Panc1 (cell line): ENCODE measurements at regions not wholly inside any gene's neighbourhood (a gene's known extent, or its start where the extent isn't known, plus 50 kb on each side); places are given as distances from the start of the nearest gene placed in this dataset.

Experiments used
- ATAC-seq: fragments of 200-7000 bp; cut with Tn5 transposase; 2 replicates; pipeline ENCODE4 v1.9.1; 2020; ENCODE audit warnings: mild to moderate bottlenecking, moderate library complexity
- BruUV-seq: library from RNA; stranded (reverse); fragments of 400-500 nt; replicated peaks from 2 replicates; lab custom pipeline; 2021; lab: Mats Ljungman, UMichigan
- CTCF ChIA-PET: fragments of 300-600 bp; sonication (Branson Sonifier 250); formaldehyde crosslinking; loops from one replicate; lab custom pipeline; 2022; ENCODE audit warnings: antibody characterized with exemption; lab: Charles Lee
- POLR2A ChIA-PET: fragments of 300-600 bp; sonication (Branson Sonifier 250); formaldehyde crosslinking; loops from one replicate; lab custom pipeline; 2022; ENCODE audit warnings: antibody characterized with exemption; lab: Charles Lee
- DNase-seq: peaks from one replicate; pipeline ENCODE4 v3.0.0-alpha.2; 2010; ENCODE audit warnings: low read depth, low spot score
- H3K27ac ChIP-seq: 2 replicates; pipeline ENCODE4 v1.5.1; 2011; ENCODE audit warnings: mild to moderate bottlenecking, low read length, inconsistent platforms
- H3K27me3 ChIP-seq: fragments of 200-500 bp; sonication (Bioruptor generic); 2 replicates; pipeline ENCODE4 v1.6.0; 2014; ENCODE audit warnings: low read length, inconsistent platforms; ENCODE audit not compliant: control insufficient read depth, insufficient read depth
- H3K36me3 ChIP-seq: fragments of 200-500 bp; sonication (Bioruptor generic); 2 replicates; pipeline ENCODE4 v1.5.1; 2014; ENCODE audit warnings: inconsistent platforms, mild to moderate bottlenecking, low read length, moderate library complexity; ENCODE audit not compliant: control insufficient read depth, insufficient read depth
- H3K4me1 ChIP-seq: 2 replicates; pipeline ENCODE4 v1.5.1; 2011; ENCODE audit warnings: inconsistent platforms, mild to moderate bottlenecking, low read length, moderate library complexity; ENCODE audit not compliant: control insufficient read depth, insufficient read depth
- H3K4me3 ChIP-seq, 2 experiments: 2 replicates each; pipeline ENCODE4 v1.5.1; 2011 to 2012; ENCODE audit warnings: low read depth in 2 of 2, low read length in 2 of 2, mild to moderate bottlenecking in 2 of 2, inconsistent platforms in 1 of 2, moderate library complexity in 1 of 2
- H3K9me3 ChIP-seq: fragments of 200-500 bp; sonication (Bioruptor generic); 2 replicates; pipeline ENCODE4 v1.5.1; 2014; ENCODE audit warnings: low read depth, mild to moderate bottlenecking, inconsistent platforms, low read length, moderate library complexity; ENCODE audit not compliant: control insufficient read depth, insufficient read depth
- POLR2AphosphoS5 ChIP-seq: IDR thresholded peaks from 2 replicates; pipeline ENCODE4 v1.6.1; 2012; ENCODE audit warnings: mild to moderate bottlenecking, low read depth, low read length, moderate library complexity
- SIN3A ChIP-seq: IDR thresholded peaks from 2 replicates; pipeline ENCODE4 v1.6.1; 2012; ENCODE audit warnings: low read depth, mild to moderate bottlenecking, low read length, moderate library complexity, borderline replicate concordance; ENCODE audit not compliant: insufficient read depth
- TCF7L2 ChIP-seq: IDR thresholded peaks from 2 replicates; pipeline ENCODE4 v1.6.1; 2011; ENCODE audit warnings: mild to moderate bottlenecking, low read depth, low read length, inconsistent platforms
- in situ Hi-C: cut with HindIII; loops from 2 replicates; pipeline ENCODE4 v1.10.0; 2016; ENCODE audit warnings: low sequenced_read_pairs, low pct_unique_long_range_greater_than_20kb
- intact Hi-C: fragments of 100-400 bp; cut with micrococcal nuclease; formaldehyde crosslinking; loops from one replicate; pipeline ENCODE4 v1.10.0; 2022; ENCODE audit not compliant: unreplicated experiment
- TF ChIP-seq, protein P1 (sequence below), 2 experiments: IDR thresholded peaks; 2 replicates each; pipeline ENCODE4 v1.6.1; 2011 to 2012; ENCODE audit warnings: low read depth in 2 of 2, control low read depth in 1 of 2, low read length in 1 of 2, mild to moderate bottlenecking in 1 of 2, moderate library complexity in 1 of 2; ENCODE audit not compliant: insufficient read depth in 1 of 2
- TF ChIP-seq, protein P2 (sequence below): fragments of 450-650 bp; IDR thresholded peaks from 2 replicates; pipeline ENCODE4 v1.5.1; 2017; ENCODE audit warnings: mild to moderate bottlenecking

DNA sequence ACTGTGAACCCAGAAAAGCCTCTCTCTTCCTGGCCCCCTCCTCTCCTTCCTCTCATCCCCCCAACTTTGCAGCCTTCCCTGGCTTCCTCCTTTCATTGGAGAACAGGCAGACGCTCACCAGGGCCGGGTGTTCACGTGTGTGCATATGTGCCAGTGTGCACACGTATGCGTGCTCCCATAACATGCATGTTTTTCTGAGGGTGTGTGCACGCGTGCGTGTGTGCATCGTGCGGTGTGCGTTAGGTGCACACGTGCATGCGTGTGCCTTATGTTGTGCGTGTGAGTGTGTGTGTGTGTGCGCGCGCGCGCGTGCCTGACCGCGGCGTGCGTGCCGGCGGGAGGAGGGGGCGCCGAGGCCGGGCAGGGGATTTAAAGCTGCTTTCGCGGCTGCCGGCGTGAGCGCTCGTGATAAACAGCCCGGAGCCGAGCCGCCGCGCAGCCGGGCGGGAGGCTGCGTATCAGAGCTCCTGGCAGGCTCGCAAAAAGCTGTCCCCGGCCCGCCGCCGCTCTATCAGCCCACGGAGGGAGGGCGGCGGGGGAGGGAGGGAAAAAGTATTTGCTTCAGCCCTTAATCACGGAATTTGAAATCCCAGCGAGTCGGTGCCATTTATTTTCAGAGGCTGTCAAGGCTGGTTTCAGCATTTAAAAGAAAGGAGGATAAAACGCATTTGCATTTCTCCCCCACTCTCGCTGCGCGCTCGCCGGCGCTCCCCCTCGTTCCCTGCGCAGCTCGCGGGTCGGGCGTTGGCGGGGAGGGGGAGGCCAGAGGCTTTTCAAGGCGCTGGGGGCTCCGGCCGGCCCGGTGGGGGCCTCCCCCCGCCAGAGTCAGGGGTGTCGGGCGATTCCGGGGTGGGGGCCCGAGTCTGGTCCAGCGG lies 183.9 kb downstream of the C9orf50 start:
- Histone ChIP-seq H3K36me3 (no peaks in the 10 kb centered on the region), H3K4me1 (peaks cover 23% of the 10 kb centered on the region), H3K27ac (peak overlapping the region; percentile 68), H3K27me3 (no peaks in the 10 kb centered on the region), H3K9me3 (no peaks in the 10 kb centered on the region), H3K4me3 (peak overlapping the region; percentile 47 to 56)
- no peak for TF ChIP-seq POLR2AphosphoS5
- no peak for TF ChIP-seq SIN3A
- TF ChIP-seq, protein P1, sequence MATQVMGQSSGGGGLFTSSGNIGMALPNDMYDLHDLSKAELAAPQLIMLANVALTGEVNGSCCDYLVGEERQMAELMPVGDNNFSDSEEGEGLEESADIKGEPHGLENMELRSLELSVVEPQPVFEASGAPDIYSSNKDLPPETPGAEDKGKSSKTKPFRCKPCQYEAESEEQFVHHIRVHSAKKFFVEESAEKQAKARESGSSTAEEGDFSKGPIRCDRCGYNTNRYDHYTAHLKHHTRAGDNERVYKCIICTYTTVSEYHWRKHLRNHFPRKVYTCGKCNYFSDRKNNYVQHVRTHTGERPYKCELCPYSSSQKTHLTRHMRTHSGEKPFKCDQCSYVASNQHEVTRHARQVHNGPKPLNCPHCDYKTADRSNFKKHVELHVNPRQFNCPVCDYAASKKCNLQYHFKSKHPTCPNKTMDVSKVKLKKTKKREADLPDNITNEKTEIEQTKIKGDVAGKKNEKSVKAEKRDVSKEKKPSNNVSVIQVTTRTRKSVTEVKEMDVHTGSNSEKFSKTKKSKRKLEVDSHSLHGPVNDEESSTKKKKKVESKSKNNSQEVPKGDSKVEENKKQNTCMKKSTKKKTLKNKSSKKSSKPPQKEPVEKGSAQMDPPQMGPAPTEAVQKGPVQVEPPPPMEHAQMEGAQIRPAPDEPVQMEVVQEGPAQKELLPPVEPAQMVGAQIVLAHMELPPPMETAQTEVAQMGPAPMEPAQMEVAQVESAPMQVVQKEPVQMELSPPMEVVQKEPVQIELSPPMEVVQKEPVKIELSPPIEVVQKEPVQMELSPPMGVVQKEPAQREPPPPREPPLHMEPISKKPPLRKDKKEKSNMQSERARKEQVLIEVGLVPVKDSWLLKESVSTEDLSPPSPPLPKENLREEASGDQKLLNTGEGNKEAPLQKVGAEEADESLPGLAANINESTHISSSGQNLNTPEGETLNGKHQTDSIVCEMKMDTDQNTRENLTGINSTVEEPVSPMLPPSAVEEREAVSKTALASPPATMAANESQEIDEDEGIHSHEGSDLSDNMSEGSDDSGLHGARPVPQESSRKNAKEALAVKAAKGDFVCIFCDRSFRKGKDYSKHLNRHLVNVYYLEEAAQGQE (IDR thresholded peaks at IDR 0.05; ENCODE audit: insufficient read depth in 1 of 2, low read depth in 2 of 2, low read length in 1 of 2), result no peak
- intact Hi-C loops (no loop called here), in situ Hi-C loops (no loop called here)
- BruUV-seq, result no TSS peak
- peak; percentile 68 for ATAC-seq
- DNase-seq, result no peak
- CTCF ChIA-PET, result interaction anchor here (1.2 kb wide), 1 partner anchor 263 kb away, joined by 3 read pairs; no protein-coding TSS in a partner anchor
- POLR2A ChIA-PET, result interaction anchor here (0.7 kb wide), 1 partner anchor 23 kb away, joined by 4 read pairs; no protein-coding TSS in a partner anchor

DNA sequence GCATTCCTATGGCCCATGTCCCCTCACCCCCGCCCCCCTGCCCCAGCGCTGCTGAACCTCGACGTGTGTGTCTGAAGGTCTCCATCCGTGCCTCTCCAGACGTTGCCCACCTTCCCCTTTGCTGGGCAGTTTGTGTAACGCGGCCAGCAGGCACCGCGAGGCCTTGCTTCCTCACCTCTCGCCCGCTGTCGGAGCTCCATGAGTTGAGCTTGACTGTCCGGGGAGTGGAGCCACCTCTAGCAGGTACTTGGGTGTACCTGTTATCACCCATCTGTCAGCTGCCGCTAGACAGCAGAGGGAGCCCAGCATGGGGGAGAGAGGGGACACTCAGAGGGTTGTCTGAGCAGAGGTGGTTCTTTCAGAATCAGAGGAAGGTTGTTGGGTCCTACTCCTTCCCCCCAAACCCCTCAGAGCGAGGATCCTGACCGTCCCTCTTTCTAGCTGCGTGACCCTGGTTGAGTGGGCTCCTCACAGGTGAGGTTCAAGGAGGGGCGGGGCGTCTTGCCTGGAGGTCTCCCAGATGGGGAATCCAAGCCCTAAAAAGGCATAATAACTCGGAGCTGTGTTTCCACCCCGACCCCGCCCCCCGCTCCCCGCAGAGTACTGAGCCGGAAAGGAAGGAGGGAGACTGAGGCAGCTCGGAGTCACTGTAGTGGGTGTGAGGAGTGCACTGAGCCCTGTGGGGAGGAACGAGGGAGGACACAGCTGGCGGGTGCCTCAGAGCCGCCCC lies 184.7 kb downstream of the C9orf50 start:
- ATAC-seq (no peak), DNase-seq (no peak)
- intact Hi-C loops, result no loop called here
- Histone ChIP-seq H3K4me3 (no peak overlapping the region), H3K27me3 (no peaks in the 10 kb centered on the region), H3K27ac (peak overlapping the region; percentile 68; the same call in 1 of the 2 replicates), H3K4me1 (peaks cover 31% of the 10 kb centered on the region), H3K9me3 (no peaks in the 10 kb centered on the region), H3K36me3 (no peaks in the 10 kb centered on the region)
- ChIA-PET CTCF (interaction anchor here (0.6 to 1.2 kb wide), 2 partner anchors 21 to 262 kb away, joined by 3 to 6 read pairs; no protein-coding TSS in a partner anchor), POLR2A (no interaction called here)
- no TSS peak for BruUV-seq
- TF ChIP-seq POLR2AphosphoS5 (no peak), TCF7L2 (no peak), SIN3A (no peak)
- TF ChIP-seq, protein P2, sequence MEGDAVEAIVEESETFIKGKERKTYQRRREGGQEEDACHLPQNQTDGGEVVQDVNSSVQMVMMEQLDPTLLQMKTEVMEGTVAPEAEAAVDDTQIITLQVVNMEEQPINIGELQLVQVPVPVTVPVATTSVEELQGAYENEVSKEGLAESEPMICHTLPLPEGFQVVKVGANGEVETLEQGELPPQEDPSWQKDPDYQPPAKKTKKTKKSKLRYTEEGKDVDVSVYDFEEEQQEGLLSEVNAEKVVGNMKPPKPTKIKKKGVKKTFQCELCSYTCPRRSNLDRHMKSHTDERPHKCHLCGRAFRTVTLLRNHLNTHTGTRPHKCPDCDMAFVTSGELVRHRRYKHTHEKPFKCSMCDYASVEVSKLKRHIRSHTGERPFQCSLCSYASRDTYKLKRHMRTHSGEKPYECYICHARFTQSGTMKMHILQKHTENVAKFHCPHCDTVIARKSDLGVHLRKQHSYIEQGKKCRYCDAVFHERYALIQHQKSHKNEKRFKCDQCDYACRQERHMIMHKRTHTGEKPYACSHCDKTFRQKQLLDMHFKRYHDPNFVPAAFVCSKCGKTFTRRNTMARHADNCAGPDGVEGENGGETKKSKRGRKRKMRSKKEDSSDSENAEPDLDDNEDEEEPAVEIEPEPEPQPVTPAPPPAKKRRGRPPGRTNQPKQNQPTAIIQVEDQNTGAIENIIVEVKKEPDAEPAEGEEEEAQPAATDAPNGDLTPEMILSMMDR, result no peak
- TF ChIP-seq, protein P1 (IDR thresholded peaks at IDR 0.05; ENCODE audit: insufficient read depth in 1 of 2, low read depth in 2 of 2, low read length in 1 of 2), result no peak
- in situ Hi-C loops, result no loop called here
